ENCODE measurements at regions not wholly inside any gene's neighbourhood (a gene's known extent, or its start where the extent isn't known, plus 50 kb on each side); places are given as distances from the start of the nearest gene placed in this dataset.

DNA sequence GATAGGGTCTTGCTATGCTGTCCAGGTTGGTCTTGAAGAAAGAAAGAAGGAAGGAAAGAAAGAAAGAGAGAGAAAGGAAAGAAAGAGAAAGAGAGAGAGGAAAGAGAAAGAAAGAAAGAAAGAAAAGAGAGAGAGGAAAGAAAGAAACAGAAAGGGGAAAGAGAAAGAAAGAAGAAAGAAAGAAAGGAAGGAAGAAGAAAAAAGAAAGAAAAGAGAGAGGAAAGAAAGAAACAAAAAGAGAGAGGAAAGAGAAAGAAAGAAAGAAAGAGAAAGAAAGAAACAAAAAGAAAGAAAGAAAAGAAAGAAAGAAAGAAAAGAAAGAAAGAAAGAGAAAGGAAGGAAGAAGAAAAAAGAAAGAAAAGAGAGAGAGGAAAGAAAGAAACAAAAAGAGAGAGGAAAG is 95.8 kb upstream of the SHOX start:
- TF ChIP-seq POLR2A (IDR thresholded peaks at IDR 0.05) = no peak
- TF ChIP-seq, protein P1, sequence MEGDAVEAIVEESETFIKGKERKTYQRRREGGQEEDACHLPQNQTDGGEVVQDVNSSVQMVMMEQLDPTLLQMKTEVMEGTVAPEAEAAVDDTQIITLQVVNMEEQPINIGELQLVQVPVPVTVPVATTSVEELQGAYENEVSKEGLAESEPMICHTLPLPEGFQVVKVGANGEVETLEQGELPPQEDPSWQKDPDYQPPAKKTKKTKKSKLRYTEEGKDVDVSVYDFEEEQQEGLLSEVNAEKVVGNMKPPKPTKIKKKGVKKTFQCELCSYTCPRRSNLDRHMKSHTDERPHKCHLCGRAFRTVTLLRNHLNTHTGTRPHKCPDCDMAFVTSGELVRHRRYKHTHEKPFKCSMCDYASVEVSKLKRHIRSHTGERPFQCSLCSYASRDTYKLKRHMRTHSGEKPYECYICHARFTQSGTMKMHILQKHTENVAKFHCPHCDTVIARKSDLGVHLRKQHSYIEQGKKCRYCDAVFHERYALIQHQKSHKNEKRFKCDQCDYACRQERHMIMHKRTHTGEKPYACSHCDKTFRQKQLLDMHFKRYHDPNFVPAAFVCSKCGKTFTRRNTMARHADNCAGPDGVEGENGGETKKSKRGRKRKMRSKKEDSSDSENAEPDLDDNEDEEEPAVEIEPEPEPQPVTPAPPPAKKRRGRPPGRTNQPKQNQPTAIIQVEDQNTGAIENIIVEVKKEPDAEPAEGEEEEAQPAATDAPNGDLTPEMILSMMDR (IDR thresholded peaks at IDR 0.05) = no peak
